ENCODE measurements at regions not wholly inside any gene's neighbourhood (a gene's known extent, or its start where the extent isn't known, plus 50 kb on each side); places are given as distances from the start of the nearest gene placed in this dataset.
A peak's percentile ranks its signal among the peaks of the same experiment; 100 is the strongest.

DNA sequence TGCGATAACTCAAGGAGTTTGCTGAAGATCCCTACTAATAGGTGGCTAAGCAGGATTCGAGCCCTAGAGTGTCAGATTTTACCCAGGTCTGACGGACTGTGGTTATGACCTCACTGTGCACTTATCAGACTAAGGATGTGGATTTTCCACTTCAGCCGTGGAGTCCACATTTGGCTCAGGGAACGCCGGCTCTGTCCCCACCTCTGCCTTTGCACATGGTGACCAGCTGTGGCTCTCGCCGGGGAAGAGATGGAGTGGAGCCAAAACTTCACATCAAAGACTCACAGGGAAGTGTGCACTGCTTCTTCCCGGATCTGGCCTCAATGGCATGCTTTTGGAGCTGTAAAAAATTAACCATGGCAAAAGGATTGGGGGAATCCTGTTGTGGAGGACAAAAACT, 249.3 kb upstream of the APCDD1 start:
- Histone ChIP-seq H3K4me1 (ENCODE audit: control insufficient read depth in 5 of 5, insufficient read depth in 5 of 5, low read length in 5 of 5) (peaks cover 0 to 13% (median 3%) of the 10 kb centered on the region in 5 donors), H3K4me3 (no peak overlapping the region), H3K27me3 (ENCODE audit: control insufficient read depth in 3 of 3, insufficient read depth in 3 of 3, low read length in 2 of 3) (no peaks in the 10 kb centered on the region), H3K36me3 (ENCODE audit: control insufficient read depth in 4 of 4, insufficient read depth in 4 of 4, low read length in 4 of 4) (no peaks in the 10 kb centered on the region), H3K27ac (ENCODE audit: low read depth in 1 of 2, low read length in 1 of 2) (no peak overlapping the region), H3K9ac (ENCODE audit: insufficient read depth in 1 of 2, low read length in 2 of 2) (no peak overlapping the region), H3K9me3 (ENCODE audit: control insufficient read depth in 4 of 4, insufficient read depth in 3 of 4, low read length in 3 of 4) (peaks cover 0 to 2% (median 0%) of the 10 kb centered on the region in 4 donors)
- TF ChIP-seq, protein P1, sequence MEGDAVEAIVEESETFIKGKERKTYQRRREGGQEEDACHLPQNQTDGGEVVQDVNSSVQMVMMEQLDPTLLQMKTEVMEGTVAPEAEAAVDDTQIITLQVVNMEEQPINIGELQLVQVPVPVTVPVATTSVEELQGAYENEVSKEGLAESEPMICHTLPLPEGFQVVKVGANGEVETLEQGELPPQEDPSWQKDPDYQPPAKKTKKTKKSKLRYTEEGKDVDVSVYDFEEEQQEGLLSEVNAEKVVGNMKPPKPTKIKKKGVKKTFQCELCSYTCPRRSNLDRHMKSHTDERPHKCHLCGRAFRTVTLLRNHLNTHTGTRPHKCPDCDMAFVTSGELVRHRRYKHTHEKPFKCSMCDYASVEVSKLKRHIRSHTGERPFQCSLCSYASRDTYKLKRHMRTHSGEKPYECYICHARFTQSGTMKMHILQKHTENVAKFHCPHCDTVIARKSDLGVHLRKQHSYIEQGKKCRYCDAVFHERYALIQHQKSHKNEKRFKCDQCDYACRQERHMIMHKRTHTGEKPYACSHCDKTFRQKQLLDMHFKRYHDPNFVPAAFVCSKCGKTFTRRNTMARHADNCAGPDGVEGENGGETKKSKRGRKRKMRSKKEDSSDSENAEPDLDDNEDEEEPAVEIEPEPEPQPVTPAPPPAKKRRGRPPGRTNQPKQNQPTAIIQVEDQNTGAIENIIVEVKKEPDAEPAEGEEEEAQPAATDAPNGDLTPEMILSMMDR (IDR thresholded peaks at IDR 0.05; ENCODE audit: control extremely low read depth, extremely low read depth), result no peak
- ATAC-seq (ENCODE audit: insufficient read depth, low FRiP score), result peak; percentile 14
- 55 to 76% methylated on average over 9 of the region's 9 CpGs for WGBS, 2 donors
- peak; percentile 56 to 79 (median 73) for DNase-seq

DNA sequence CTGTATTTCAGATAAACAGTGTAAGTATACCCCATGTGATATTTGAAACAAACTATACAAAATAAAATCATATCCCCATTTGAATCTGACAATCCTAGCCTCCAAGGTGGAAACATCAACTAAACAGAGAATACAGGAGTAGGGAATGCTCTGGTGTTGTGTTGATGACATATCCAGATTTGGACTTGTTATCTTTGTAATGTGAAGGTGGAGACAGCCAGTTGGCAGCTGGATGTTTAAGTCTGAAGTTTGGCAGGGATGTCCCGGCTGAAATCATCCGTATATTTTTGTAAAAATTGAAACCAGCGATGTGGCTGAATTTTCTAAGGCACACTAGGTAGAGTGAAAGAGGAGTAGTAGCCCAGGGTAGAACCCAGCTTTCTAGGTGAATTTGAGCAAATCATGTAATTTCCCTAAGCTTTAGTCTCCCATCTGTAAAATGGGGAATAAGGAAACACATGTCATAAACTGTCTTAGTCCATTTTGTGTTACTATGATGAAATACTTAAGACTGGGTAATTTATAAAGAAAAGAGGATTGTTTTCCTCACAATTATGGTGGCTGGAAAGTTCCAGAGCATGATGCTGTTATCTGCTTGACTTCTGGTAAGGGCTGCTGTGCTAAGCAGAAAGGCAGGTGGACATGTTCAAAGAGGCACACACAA, 246.6 kb upstream of the APCDD1 start:
- TF ChIP-seq, protein P1 (IDR thresholded peaks at IDR 0.05; ENCODE audit: control extremely low read depth, extremely low read depth), result no peak
- Histone ChIP-seq H3K27ac (ENCODE audit: low read depth in 1 of 2, low read length in 1 of 2) (no peak overlapping the region), H3K9ac (ENCODE audit: insufficient read depth in 1 of 2, low read length in 2 of 2) (no peak overlapping the region), H3K4me3 (no peak overlapping the region), H3K36me3 (ENCODE audit: control insufficient read depth in 4 of 4, insufficient read depth in 4 of 4, low read length in 4 of 4) (no peaks in the 10 kb centered on the region), H3K9me3 (ENCODE audit: control insufficient read depth in 4 of 4, insufficient read depth in 3 of 4, low read length in 3 of 4) (peaks cover 0 to 2% (median 0%) of the 10 kb centered on the region in 4 donors), H3K4me1 (ENCODE audit: control insufficient read depth in 5 of 5, insufficient read depth in 5 of 5, low read length in 5 of 5) (peaks cover 0 to 8% (median 3%) of the 10 kb centered on the region in 5 donors), H3K27me3 (ENCODE audit: control insufficient read depth in 3 of 3, insufficient read depth in 3 of 3, low read length in 2 of 3) (no peaks in the 10 kb centered on the region)
- ATAC-seq (ENCODE audit: insufficient read depth, low FRiP score) (no peak), DNase-seq (no peak)
- 44 to 51% methylated on average over 3 of the region's 3 CpGs for WGBS, 2 donors

DNA sequence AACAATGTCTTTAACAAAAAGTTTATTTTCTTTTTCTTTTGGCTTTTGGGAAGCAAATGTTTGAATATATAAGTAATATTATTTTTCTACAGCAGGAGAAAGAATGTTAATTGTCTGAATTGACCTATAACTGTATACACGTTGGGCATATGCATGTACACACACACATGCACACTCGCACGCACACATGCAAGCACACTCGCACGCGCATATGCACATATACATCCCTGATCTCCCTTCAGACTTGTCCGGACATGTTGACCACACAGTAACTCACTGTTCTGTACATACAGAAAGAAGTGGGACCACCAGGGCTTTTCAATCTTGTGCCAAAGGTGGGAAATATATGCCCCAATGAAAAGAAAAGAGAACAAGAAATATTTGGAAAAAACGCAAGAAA, 245.1 kb upstream of the APCDD1 start:
- Histone ChIP-seq H3K4me1 (ENCODE audit: control insufficient read depth in 5 of 5, insufficient read depth in 5 of 5, low read length in 5 of 5) (peaks cover 0 to 11% (median 2%) of the 10 kb centered on the region in 5 donors), H3K4me3 (no peak overlapping the region), H3K27ac (ENCODE audit: low read depth in 1 of 2, low read length in 1 of 2) (no peak overlapping the region), H3K27me3 (ENCODE audit: control insufficient read depth in 3 of 3, insufficient read depth in 3 of 3, low read length in 2 of 3) (no peaks in the 10 kb centered on the region), H3K9me3 (ENCODE audit: control insufficient read depth in 4 of 4, insufficient read depth in 3 of 4, low read length in 3 of 4) (peaks cover 0 to 2% (median 0%) of the 10 kb centered on the region in 4 donors), H3K9ac (ENCODE audit: insufficient read depth in 1 of 2, low read length in 2 of 2) (no peak overlapping the region), H3K36me3 (ENCODE audit: control insufficient read depth in 4 of 4, insufficient read depth in 4 of 4, low read length in 4 of 4) (no peaks in the 10 kb centered on the region)
- WGBS, 2 donors, result 93 to 95% methylated on average over 8 of the region's 8 CpGs
- ATAC-seq (ENCODE audit: insufficient read depth, low FRiP score) (no peak), DNase-seq (no peak)
- TF ChIP-seq, protein P1 (IDR thresholded peaks at IDR 0.05; ENCODE audit: control extremely low read depth, extremely low read depth), result no peak
